Activated CD4-positive, alpha-beta memory T cell treated with anti-CD3 and anti-CD28 coated beads for 36 hours (primary cell): ENCODE measurements at regions not wholly inside any gene's neighbourhood (a gene's known extent, or its start where the extent isn't known, plus 50 kb on each side); places are given as distances from the start of the nearest gene placed in this dataset.
"Not testable (repeated sequence)": the region's sequence is repeated elsewhere in the genome, so short reads cannot be mapped to it uniquely, and the experiment has no call there.

Source experiments
- CTCF ChIA-PET: fragments of 350-600 bp; sonication (Branson Sonifier 250); formaldehyde crosslinking; loops from one replicate; lab custom pipeline; 2021; ENCODE audit warnings: antibody characterized with exemption, inconsistent platforms; lab: Charles Lee
- POLR2A ChIA-PET: fragments of 350-600 bp; sonication (Branson Sonifier 250); formaldehyde crosslinking; loops from one replicate; lab custom pipeline; 2021; ENCODE audit warnings: antibody characterized with exemption; lab: Charles Lee
- DNase-seq: peaks from one replicate; pipeline ENCODE4 v3.0.0-alpha.2; 2020
- H3K27ac Mint-ChIP-seq: one replicate; pipeline ENCODE4 v1.8.0; 2021; ENCODE audit warnings: mixed read lengths
- H3K27me3 Mint-ChIP-seq: one replicate; pipeline ENCODE4 v1.8.0; 2021; ENCODE audit warnings: mixed read lengths
- H3K36me3 Mint-ChIP-seq: one replicate; pipeline ENCODE4 v1.8.0; 2021; ENCODE audit warnings: mixed read lengths
- H3K4me1 Mint-ChIP-seq: one replicate; pipeline ENCODE4 v1.8.0; 2021; ENCODE audit warnings: low read depth, mixed read lengths
- H3K4me3 Mint-ChIP-seq: one replicate; pipeline ENCODE4 v1.8.0; 2021; ENCODE audit warnings: mild to moderate bottlenecking, mixed read lengths
- H3K9me3 Mint-ChIP-seq: one replicate; pipeline ENCODE4 v1.8.0; 2021; ENCODE audit warnings: mixed read lengths
- intact Hi-C: fragments of 100-400 bp; cut with micrococcal nuclease; formaldehyde crosslinking; loops from one replicate; pipeline ENCODE4 v1.15.1; 2023

DNA sequence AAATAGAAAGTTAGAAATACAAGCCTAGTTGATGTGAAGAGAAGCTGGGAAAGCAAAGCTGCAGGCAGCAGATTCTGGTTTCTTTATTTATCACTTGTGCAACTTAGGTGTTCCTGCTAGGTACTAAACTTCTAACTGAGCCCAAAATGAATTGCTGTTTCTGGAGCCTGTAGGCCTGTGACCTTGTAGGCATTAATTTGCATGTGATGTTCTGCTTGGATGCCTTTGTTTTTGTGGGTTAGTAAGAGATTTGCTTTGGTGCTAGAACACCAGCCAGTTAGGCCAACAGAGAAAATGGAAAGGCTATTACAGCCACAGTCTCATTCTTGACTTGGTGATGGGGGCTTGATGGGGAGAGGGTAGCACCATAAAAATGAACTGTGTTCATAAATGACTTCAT, 370.7 kb downstream of the PPP1R3A start:
- H3K4me1 Mint-ChIP-seq, result no peaks in the 10 kb centered on the region
- H3K9me3 Mint-ChIP-seq, result peaks cover 4% of the 10 kb centered on the region
- no peak overlapping the region for H3K27ac Mint-ChIP-seq
- no peaks in the 10 kb centered on the region for H3K27me3 Mint-ChIP-seq
- H3K36me3 Mint-ChIP-seq, result no peaks in the 10 kb centered on the region
- CTCF ChIA-PET, result no interaction called here
- no peak for DNase-seq
- POLR2A ChIA-PET, result no interaction called here
- intact Hi-C loops, result no loop called here
- H3K4me3 Mint-ChIP-seq, result no peak overlapping the region

DNA sequence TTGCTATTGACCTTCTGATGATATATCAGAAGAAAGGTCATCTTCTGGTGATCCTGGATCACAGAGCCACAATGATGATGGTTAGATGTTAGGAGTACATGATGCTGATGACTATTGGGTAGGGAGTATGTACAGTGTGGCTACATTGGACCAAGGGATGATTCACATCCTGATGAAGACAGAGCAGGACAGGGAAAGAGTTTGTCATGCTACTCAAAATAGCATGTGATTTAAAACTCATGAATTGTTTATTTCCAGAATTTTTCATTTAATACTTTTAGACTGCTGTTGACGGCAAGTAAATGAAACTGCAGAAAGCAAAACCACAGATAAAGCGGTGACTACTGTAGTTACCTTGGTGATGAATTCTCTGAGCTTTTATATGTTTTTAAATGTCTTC, 397.3 kb downstream of the PPP1R3A start:
- H3K4me1 Mint-ChIP-seq, result no peaks in the 10 kb centered on the region

DNA sequence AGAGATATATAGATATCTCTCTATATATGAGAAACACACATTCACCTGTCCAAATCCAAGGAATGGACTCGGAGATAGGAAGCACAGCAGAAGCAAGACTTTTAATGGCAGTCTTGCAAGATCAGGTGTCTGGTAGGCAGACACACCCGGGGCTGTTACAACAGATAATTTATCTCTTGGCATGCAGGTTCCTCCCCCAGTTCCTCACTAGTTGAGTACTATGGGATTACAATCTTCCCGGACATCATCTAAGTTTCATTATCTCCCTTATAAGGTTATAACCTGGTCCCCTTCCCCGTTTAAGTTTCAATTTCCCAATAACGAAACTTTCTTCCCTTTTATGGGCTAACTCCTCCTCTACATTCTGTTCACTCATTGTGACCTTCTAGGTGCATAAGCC, 399.3 kb downstream of the PPP1R3A start:
- ChIA-PET CTCF (no interaction called here), POLR2A (no interaction called here)
- no peaks in the 10 kb centered on the region for H3K27me3 Mint-ChIP-seq
- intact Hi-C loops, result no loop called here
- no peaks in the 10 kb centered on the region for H3K4me1 Mint-ChIP-seq
- H3K4me3 Mint-ChIP-seq, result no peak overlapping the region
- peaks cover 11% of the 10 kb centered on the region for H3K9me3 Mint-ChIP-seq
- H3K36me3 Mint-ChIP-seq, result no peaks in the 10 kb centered on the region
- DNase-seq, result no peak
- no peak overlapping the region for H3K27ac Mint-ChIP-seq

More for the DNA sequence above, 397.3 kb downstream of the PPP1R3A start:
- no peaks in the 10 kb centered on the region for H3K27me3 Mint-ChIP-seq
- H3K4me3 Mint-ChIP-seq, result no peak overlapping the region
- no peak for DNase-seq
- no peak overlapping the region for H3K27ac Mint-ChIP-seq
- no peaks in the 10 kb centered on the region for H3K36me3 Mint-ChIP-seq
- peaks cover 8% of the 10 kb centered on the region for H3K9me3 Mint-ChIP-seq
- ChIA-PET CTCF (no interaction called here), POLR2A (no interaction called here)
- intact Hi-C loops, result no loop called here

GRCh38 chr7:113504691-113505090, 386.3 kb upstream of the SMIM30 start:
- intact Hi-C loops, result no loop called here
- Mint-ChIP-seq H3K27me3 (no peaks in the 10 kb centered on the region), H3K27ac (no peak overlapping the region), H3K4me1 (no peaks in the 10 kb centered on the region), H3K9me3 (peaks cover 2% of the 10 kb centered on the region), H3K36me3 (no peaks in the 10 kb centered on the region), H3K4me3 (no peak overlapping the region)
- POLR2A ChIA-PET, result no interaction called here
- DNase-seq, result no peak
- CTCF ChIA-PET, result no interaction called here

- Mint-ChIP-seq H3K4me3 (no peak overlapping the region), H3K9me3 (peaks cover 2% of the 10 kb centered on the region)
Measured at GRCh38 chr7:113504142-113504541, 385.8 kb upstream of the SMIM30 start.

GRCh38 chr7:113496586-113496985, 378.2 kb upstream of the SMIM30 start:
- CTCF ChIA-PET, POLR2A ChIA-PET, H3K4me1 Mint-ChIP-seq, DNase-seq, H3K36me3 Mint-ChIP-seq, H3K4me3 Mint-ChIP-seq, H3K27me3 Mint-ChIP-seq, H3K27ac Mint-ChIP-seq, intact Hi-C loops, H3K9me3 Mint-ChIP-seq: not testable (repeated sequence)

More at GRCh38 chr7:113504142-113504541, 385.8 kb upstream of the SMIM30 start:
- no peak overlapping the region for H3K27ac Mint-ChIP-seq
- no peaks in the 10 kb centered on the region for H3K4me1 Mint-ChIP-seq
- ChIA-PET POLR2A (no interaction called here), CTCF (no interaction called here)
- H3K27me3 Mint-ChIP-seq, result no peaks in the 10 kb centered on the region
- DNase-seq, result no peak
- intact Hi-C loops, result no loop called here
- H3K36me3 Mint-ChIP-seq, result no peaks in the 10 kb centered on the region

DNA sequence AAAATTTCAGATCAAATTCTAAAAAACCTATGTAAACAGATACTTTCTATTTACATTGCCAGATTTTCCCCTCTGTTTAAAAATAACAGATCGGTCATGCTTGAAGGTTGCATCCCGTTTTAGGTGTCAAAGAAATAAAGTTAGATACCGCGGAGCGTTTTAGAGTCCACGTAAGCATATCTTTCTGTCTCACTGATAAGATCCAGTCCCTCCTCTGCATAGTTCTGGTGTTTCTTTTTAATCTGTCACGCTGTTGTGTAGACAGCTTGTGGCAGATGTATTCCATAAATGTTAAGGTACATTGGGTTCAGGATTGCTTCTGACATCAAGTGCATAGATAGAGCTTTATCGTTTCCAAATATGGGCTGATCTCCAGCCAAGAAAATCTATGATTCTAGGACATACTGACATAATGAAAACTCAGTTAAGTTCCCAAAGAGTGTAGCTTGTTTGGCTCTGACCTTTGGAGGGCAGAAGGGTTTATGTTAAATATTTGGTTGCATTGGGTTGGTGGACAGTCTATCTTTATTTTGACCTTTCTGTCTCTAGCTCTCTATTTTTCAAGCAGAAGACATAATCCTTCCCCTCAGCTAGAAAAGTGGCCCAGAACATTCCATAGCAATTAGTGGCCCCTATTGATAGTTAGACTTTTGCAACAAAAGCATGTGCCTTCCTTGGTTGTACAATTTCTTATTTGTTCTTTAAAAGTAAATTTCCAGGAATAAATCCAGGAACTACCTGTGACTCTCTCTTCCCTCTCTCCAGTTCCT, 376.6 kb upstream of the SMIM30 start:
- POLR2A ChIA-PET, H3K27ac Mint-ChIP-seq, H3K4me1 Mint-ChIP-seq, H3K27me3 Mint-ChIP-seq, H3K36me3 Mint-ChIP-seq, intact Hi-C loops, H3K4me3 Mint-ChIP-seq, CTCF ChIA-PET, DNase-seq, H3K9me3 Mint-ChIP-seq: not testable (repeated sequence)

DNA sequence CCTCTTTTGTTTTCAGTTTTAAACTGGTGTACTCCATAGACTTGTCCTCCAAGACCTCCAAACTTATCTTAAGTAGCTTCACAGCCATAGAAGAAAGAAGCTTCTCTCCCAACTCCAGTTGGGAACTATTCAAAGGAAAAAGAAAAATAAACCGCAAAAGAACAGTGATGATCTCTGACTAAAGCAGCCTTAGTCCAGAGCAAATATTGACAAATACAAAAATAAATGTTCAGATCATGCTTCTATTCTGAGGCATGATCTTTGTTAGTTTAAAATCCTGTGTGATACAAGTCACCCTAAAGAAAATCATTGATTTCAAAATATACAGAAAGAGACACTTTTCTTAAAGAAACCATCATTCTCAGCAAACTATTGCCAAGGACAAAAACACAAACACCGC, 373.0 kb upstream of the SMIM30 start:
- H3K27me3 Mint-ChIP-seq, result no peaks in the 10 kb centered on the region
- no peak overlapping the region for H3K27ac Mint-ChIP-seq
- no peaks in the 10 kb centered on the region for H3K4me1 Mint-ChIP-seq
- intact Hi-C loops, result no loop called here
- peaks cover 3% of the 10 kb centered on the region for H3K9me3 Mint-ChIP-seq
- no peaks in the 10 kb centered on the region for H3K36me3 Mint-ChIP-seq
- no peak overlapping the region for H3K4me3 Mint-ChIP-seq
- no peak for DNase-seq
- ChIA-PET CTCF (no interaction called here), POLR2A (no interaction called here)

DNA sequence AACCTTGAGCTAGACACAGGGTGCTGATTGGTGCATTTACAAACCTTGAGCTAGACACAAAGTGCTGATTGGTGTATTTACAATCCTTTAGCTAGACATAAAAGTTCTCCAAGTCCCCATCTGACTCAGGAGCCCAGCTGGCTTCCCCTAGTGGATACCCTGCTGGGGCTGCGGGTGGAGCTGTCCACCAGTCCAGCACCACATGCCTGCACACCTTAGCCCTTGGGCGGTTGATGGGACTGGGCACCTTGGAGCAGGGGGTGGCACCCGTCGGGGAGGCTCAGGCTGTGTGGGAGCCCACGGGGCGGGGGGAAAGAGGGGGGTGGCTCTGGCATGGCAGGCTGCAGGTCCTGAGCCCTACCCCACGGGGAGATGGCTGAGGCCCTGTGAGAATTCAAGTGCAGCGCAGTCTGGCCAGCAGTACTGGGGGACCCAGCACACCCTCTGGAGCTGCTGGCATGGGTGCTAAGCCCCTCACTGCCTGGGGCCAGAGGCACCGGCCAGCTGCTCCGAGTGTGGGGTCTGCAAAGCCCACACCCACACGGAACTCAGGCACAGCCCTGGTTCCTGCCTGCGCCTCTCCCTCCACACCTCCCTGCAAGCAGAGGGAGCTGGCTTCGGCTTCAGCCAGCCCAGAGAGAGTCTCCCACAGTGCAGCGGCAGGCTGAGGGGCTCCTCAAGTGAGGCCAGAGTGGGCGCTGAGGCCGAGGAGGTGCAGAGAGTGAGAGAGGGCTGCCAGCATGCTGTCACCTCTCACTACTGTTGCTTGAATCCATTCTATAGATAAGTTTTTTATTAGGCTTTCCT, 369.8 kb upstream of the SMIM30 start:
- Mint-ChIP-seq H3K4me1 (no peaks in the 10 kb centered on the region), H3K27ac (no peak overlapping the region), H3K36me3 (no peaks in the 10 kb centered on the region), H3K27me3 (no peaks in the 10 kb centered on the region), H3K9me3 (peaks cover 3% of the 10 kb centered on the region), H3K4me3 (no peak overlapping the region)
- ChIA-PET CTCF (no interaction called here), POLR2A (no interaction called here)
- DNase-seq, result no peak
- intact Hi-C loops, result no loop called here

- POLR2A ChIA-PET, result no interaction called here
- no peak for DNase-seq
- H3K27me3 Mint-ChIP-seq, result no peaks in the 10 kb centered on the region
- no peak overlapping the region for H3K4me3 Mint-ChIP-seq
- H3K36me3 Mint-ChIP-seq, result no peaks in the 10 kb centered on the region
- intact Hi-C loops, result no loop called here
- CTCF ChIA-PET, result no interaction called here
- H3K9me3 Mint-ChIP-seq, result peaks cover 3% of the 10 kb centered on the region
- no peak overlapping the region for H3K27ac Mint-ChIP-seq
- H3K4me1 Mint-ChIP-seq, result no peaks in the 10 kb centered on the region
Measured at GRCh38 chr7:113486548-113486947, 368.2 kb upstream of the SMIM30 start.

- no peak overlapping the region for H3K4me3 Mint-ChIP-seq
- CTCF ChIA-PET, result no interaction called here
- H3K36me3 Mint-ChIP-seq, result no peaks in the 10 kb centered on the region
- POLR2A ChIA-PET, result no interaction called here
- H3K27ac Mint-ChIP-seq, result no peak overlapping the region
- no peak for DNase-seq
- H3K4me1 Mint-ChIP-seq, result no peaks in the 10 kb centered on the region
- no peaks in the 10 kb centered on the region for H3K27me3 Mint-ChIP-seq
- no peaks in the 10 kb centered on the region for H3K9me3 Mint-ChIP-seq
- intact Hi-C loops, result no loop called here
Measured at GRCh38 chr7:113483657-113484056, 365.3 kb upstream of the SMIM30 start.

- DNase-seq, result no peak
- Mint-ChIP-seq H3K9me3 (no peaks in the 10 kb centered on the region), H3K27me3 (no peaks in the 10 kb centered on the region), H3K27ac (no peak overlapping the region), H3K4me1 (no peaks in the 10 kb centered on the region), H3K36me3 (no peaks in the 10 kb centered on the region), H3K4me3 (no peak overlapping the region)
- intact Hi-C loops, result no loop called here
- ChIA-PET POLR2A (no interaction called here), CTCF (no interaction called here)
Measured at GRCh38 chr7:113480537-113480936, 362.2 kb upstream of the SMIM30 start.
